B cell (primary cell): ENCODE measurements at regions not wholly inside any gene's neighbourhood (a gene's known extent, or its start where the extent isn't known, plus 50 kb on each side); places are given as distances from the start of the nearest gene placed in this dataset.

Source experiments
- ATAC-seq: fragments of 200-7000 bp; cut with Tn5 transposase; one replicate; pipeline ENCODE4 v1.10.0; 2021; ENCODE audit warnings: low read depth, mild to moderate bottlenecking, moderate number of reproducible peaks, moderate library complexity
- CTCF ChIA-PET: fragments of 350-600 bp; sonication (Branson Sonifier 250); formaldehyde crosslinking; loops from one replicate; lab custom pipeline; 2021; ENCODE audit warnings: antibody characterized with exemption, inconsistent platforms; lab: Charles Lee
- POLR2A ChIA-PET: fragments of 350-600 bp; sonication (Branson Sonifier 250); formaldehyde crosslinking; loops from one replicate; lab custom pipeline; 2021; ENCODE audit warnings: antibody characterized with exemption; lab: Charles Lee
- DNase-seq: peaks from one replicate; pipeline ENCODE4 v3.0.0; 2013
- H2AFZ ChIP-seq: 2 replicates; pipeline ENCODE4 v1.6.1; 2012; ENCODE audit warnings: mild to moderate bottlenecking, low read depth, low read length; ENCODE audit not compliant: insufficient read depth, poor library complexity, severe bottlenecking
- H3K27ac ChIP-seq, 2 donors: 1 replicate in 1 of 2; 2 replicates in 1 of 2; pipeline ENCODE4 v1.5.1; 2012 to 2013; ENCODE audit warnings: low read length in 2 of 2, mild to moderate bottlenecking in 2 of 2, moderate library complexity in 1 of 2
- H3K27me3 ChIP-seq, 4 experiments: fragments of 200-600 bp in 1 of 4; sonication (generic) in 1 of 4; replicated peaks in 1 of 4; 1 replicate in 2 of 4; 2 replicates in 2 of 4; pipeline versions ENCODE4 v1.6.1 to v1.7.0; 2013 to 2016; ENCODE audit warnings: low read length in 3 of 4, mild to moderate bottlenecking in 2 of 4, mixed read lengths in 1 of 4, moderate library complexity in 1 of 4; ENCODE audit not compliant: insufficient read depth in 4 of 4, control insufficient read depth in 3 of 4; ENCODE audit errors: control extremely low read depth in 1 of 4
- H3K36me3 ChIP-seq, 2 experiments: replicated peaks in 1 of 2; 1 replicate in 1 of 2; 2 replicates in 1 of 2; pipeline versions ENCODE4 v1.6.1 to v1.7.1; 2013; ENCODE audit warnings: low read length in 1 of 2; ENCODE audit not compliant: insufficient read depth in 2 of 2, control insufficient read depth in 1 of 2; ENCODE audit errors: control extremely low read depth in 1 of 2, extremely low read depth in 1 of 2
- H3K4me1 ChIP-seq, 2 donors: fragments of 200-600 bp in 1 of 2; sonication (generic) in 1 of 2; 1 replicate in 1 of 2; 2 replicates in 1 of 2; pipeline versions ENCODE4 v1.5.1 to v1.6.1; 2013 to 2017; ENCODE audit warnings: low read length in 2 of 2; ENCODE audit not compliant: control insufficient read depth in 2 of 2, insufficient read depth in 2 of 2
- H3K4me2 ChIP-seq: replicated peaks from 2 replicates; pipeline ENCODE3; 2012; ENCODE audit warnings: mild to moderate bottlenecking, low read depth, low read length; ENCODE audit not compliant: poor library complexity, severe bottlenecking
- H3K4me3 ChIP-seq, 5 experiments: fragments of 200-600 bp in 1 of 5; sonication (generic) in 1 of 5; 1 replicate in 3 of 5; 2 replicates in 2 of 5; pipeline versions ENCODE4 v1.5.1 to v1.7.0; 2011 to 2016; ENCODE audit warnings: low read length in 4 of 5, mild to moderate bottlenecking in 4 of 5, low read depth in 2 of 5, control low read depth in 1 of 5, moderate library complexity in 1 of 5; ENCODE audit not compliant: insufficient read depth in 1 of 5; ENCODE audit errors: control extremely low read depth in 1 of 5, extremely low read depth in 1 of 5
- H3K79me2 ChIP-seq: fragments of 200-600 bp; sonication (generic); one replicate; pipeline ENCODE4 v1.6.0; 2016; ENCODE audit warnings: low read length; ENCODE audit not compliant: control insufficient read depth, insufficient read depth
- H3K9ac ChIP-seq: fragments of 200-600 bp; sonication (generic); 2 replicates; pipeline ENCODE4 v1.6.1; 2017; ENCODE audit warnings: mild to moderate bottlenecking, low read length, moderate library complexity
- H3K9me3 ChIP-seq, 3 donors: one replicate each; pipeline versions ENCODE4 v1.6.1 to v1.7.1; 2013; ENCODE audit warnings: low read length in 2 of 3; ENCODE audit not compliant: control insufficient read depth in 2 of 3, insufficient read depth in 1 of 3; ENCODE audit errors: control extremely low read depth in 1 of 3
- H4K20me1 ChIP-seq: 2 replicates; pipeline ENCODE4 v1.6.0; 2012; ENCODE audit warnings: mild to moderate bottlenecking, low read length; ENCODE audit not compliant: insufficient read depth, control insufficient read depth, poor library complexity, severe bottlenecking
- H3K27ac Mint-ChIP-seq: one replicate; pipeline ENCODE4 v1.8.0; 2021; ENCODE audit warnings: mixed read lengths
- H3K27me3 Mint-ChIP-seq: one replicate; pipeline ENCODE4 v1.8.0; 2021; ENCODE audit warnings: mixed read lengths
- H3K4me1 Mint-ChIP-seq: one replicate; pipeline ENCODE4 v1.8.0; 2021; ENCODE audit warnings: mixed read lengths
- H3K4me3 Mint-ChIP-seq: one replicate; pipeline ENCODE4 v1.8.0; 2021; ENCODE audit warnings: mixed read lengths
- H3K9me3 Mint-ChIP-seq: one replicate; pipeline ENCODE4 v1.8.0; 2022; ENCODE audit warnings: mixed read lengths; ENCODE audit not compliant: insufficient read depth
- EZH2 ChIP-seq: IDR thresholded peaks from 2 replicates; pipeline ENCODE4 v1.6.1; 2012; ENCODE audit warnings: borderline replicate concordance, low read depth, mild to moderate bottlenecking, moderate library complexity, low read length; ENCODE audit not compliant: insufficient read depth, poor library complexity, severe bottlenecking
- WGBS: methylation state at CpG from one replicate; pipeline ENCODE4 v1.1.5; 2013; ENCODE audit warnings: missing lambda C conversion rate; ENCODE audit not compliant: insufficient coverage; 5-methylcytosine and 5-hydroxymethylcytosine counted together
- intact Hi-C: fragments of 100-400 bp; cut with micrococcal nuclease; formaldehyde crosslinking; loops from one replicate; pipeline ENCODE4 v1.10.0; 2022
- TF ChIP-seq, protein P1 (sequence below): fragments of 200-600 bp; IDR thresholded peaks from one replicate; pipeline ENCODE4 v1.8.0; 2022; ENCODE audit warnings: antibody characterized with exemption, mild to moderate bottlenecking

DNA sequence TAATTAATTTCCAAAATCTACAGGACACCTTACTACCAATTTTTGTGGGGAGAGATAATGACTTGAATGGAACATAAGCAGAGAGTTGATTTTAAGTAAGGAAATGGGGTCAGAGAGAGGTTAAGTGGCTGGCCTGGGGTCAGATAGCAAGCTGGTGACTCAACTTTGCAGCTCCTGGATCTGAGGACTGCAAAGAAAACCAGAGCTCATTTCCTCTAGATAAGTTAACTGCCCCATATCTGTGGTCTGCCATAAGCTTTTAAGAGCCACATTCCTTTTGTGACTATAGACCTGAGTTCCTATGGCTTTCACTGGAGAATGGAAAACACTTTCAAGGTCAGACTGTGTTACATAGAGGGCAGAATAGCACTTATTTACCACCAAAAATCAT is 201.2 kb upstream of the PRICKLE1 start:
- TF ChIP-seq EZH2: no peak
- TF ChIP-seq, protein P1, sequence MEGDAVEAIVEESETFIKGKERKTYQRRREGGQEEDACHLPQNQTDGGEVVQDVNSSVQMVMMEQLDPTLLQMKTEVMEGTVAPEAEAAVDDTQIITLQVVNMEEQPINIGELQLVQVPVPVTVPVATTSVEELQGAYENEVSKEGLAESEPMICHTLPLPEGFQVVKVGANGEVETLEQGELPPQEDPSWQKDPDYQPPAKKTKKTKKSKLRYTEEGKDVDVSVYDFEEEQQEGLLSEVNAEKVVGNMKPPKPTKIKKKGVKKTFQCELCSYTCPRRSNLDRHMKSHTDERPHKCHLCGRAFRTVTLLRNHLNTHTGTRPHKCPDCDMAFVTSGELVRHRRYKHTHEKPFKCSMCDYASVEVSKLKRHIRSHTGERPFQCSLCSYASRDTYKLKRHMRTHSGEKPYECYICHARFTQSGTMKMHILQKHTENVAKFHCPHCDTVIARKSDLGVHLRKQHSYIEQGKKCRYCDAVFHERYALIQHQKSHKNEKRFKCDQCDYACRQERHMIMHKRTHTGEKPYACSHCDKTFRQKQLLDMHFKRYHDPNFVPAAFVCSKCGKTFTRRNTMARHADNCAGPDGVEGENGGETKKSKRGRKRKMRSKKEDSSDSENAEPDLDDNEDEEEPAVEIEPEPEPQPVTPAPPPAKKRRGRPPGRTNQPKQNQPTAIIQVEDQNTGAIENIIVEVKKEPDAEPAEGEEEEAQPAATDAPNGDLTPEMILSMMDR: no peak
- no peaks in the 10 kb centered on the region for H3K4me1 ChIP-seq
- no peak overlapping the region for H3K27ac ChIP-seq
- no peaks in the 10 kb centered on the region for H3K27me3 Mint-ChIP-seq
- H3K27ac Mint-ChIP-seq: no peak overlapping the region
- no peaks in the 10 kb centered on the region for H3K79me2 ChIP-seq
- no peaks in the 10 kb centered on the region for H3K27me3 ChIP-seq
- no peak for DNase-seq
- no peaks in the 10 kb centered on the region for H3K9me3 ChIP-seq
- CTCF ChIA-PET: interaction anchor here (0.7 kb wide), 1 partner anchor 21 kb away, joined by 3 read pairs; no protein-coding TSS in a partner anchor
- no peak overlapping the region for H2AFZ ChIP-seq
- H3K9me3 Mint-ChIP-seq: no peaks in the 10 kb centered on the region
- no peaks in the 10 kb centered on the region for H3K4me1 Mint-ChIP-seq
- POLR2A ChIA-PET: no interaction called here
- H3K4me3 Mint-ChIP-seq: no peak overlapping the region
- H4K20me1 ChIP-seq: no peaks in the 10 kb centered on the region
- ATAC-seq: no peak
- H3K9ac ChIP-seq: no peak overlapping the region
- H3K4me2 ChIP-seq: no peak overlapping the region
- no peaks in the 10 kb centered on the region for H3K36me3 ChIP-seq
- H3K4me3 ChIP-seq: no peak overlapping the region
- intact Hi-C loops: no loop called here

DNA sequence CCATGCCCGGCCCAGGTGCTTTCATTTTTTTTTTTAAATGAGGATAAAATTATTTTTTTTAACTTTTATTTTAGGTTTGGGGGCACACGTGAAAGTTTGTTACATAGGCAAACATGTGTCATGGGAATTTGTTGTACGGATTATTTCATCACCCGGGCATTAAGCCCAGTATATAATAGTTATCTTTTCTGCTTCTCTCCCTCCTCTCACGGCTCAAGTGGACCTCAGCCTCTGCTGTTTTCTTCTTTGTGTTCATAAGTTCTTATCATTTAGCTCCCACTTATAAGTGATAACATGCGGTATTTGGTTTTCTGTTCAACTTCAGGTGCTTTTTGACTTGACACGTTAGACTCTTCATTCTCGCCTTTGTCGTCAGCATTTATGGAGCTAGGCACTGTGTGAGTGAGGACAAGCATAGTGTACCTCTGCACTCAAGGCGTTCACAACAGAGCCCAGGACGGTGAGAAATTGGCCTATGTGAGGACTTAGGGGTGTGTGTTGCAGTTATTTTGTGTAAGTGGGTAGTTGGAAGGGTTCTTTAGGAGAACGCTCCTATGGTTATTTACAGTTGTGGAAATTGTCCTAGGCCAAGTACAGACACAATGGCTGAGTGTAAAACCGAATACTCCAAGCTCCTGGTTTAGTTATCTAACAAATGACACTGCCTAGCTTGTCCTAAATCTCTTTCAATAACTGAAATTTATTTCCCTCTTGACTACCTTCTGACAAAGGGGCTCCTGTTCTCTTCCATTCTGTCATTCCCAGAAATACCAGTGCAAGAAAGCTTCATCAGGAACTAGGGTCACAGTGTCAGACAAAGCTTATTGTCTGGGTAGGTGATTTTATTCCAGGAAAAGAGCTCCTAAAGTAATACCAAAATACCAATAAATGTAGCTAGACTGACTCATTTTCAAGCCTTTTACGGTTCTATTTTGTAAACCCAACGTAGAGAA is 200.5 kb upstream of the PRICKLE1 start:
- H3K9me3 Mint-ChIP-seq: no peaks in the 10 kb centered on the region
- ATAC-seq: no peak
- Histone ChIP-seq H3K4me2 (no peak overlapping the region), H4K20me1 (no peaks in the 10 kb centered on the region), H2AFZ (no peak overlapping the region), H3K9ac (no peak overlapping the region), H3K4me1 (no peaks in the 10 kb centered on the region), H3K4me3 (no peak overlapping the region), H3K79me2 (no peaks in the 10 kb centered on the region), H3K36me3 (no peaks in the 10 kb centered on the region), H3K9me3 (no peaks in the 10 kb centered on the region), H3K27ac (no peak overlapping the region), H3K27me3 (no peaks in the 10 kb centered on the region)
- H3K4me3 Mint-ChIP-seq: no peak overlapping the region
- 95% methylated on average over 4 of the region's 15 CpGs for WGBS
- no peak for DNase-seq
- ChIA-PET POLR2A (no interaction called here), CTCF (interaction anchor here (0.7 kb wide), 1 partner anchor 21 kb away, joined by 3 read pairs; no protein-coding TSS in a partner anchor)
- TF ChIP-seq EZH2: no peak
- TF ChIP-seq, protein P1: no peak
- no peaks in the 10 kb centered on the region for H3K27me3 Mint-ChIP-seq
- H3K27ac Mint-ChIP-seq: no peak overlapping the region
- H3K4me1 Mint-ChIP-seq: no peaks in the 10 kb centered on the region
- intact Hi-C loops: no loop called here
